GM12891 (cell line): ENCODE measurements at regions not wholly inside any gene's neighbourhood (a gene's known extent, or its start where the extent isn't known, plus 50 kb on each side); places are given as distances from the start of the nearest gene placed in this dataset.

Source experiments
- POLR2A ChIP-seq: IDR thresholded peaks from 2 replicates; pipeline ENCODE4 v1.6.1; 2011; ENCODE audit warnings: low read depth, low read length, control low read depth
- POLR2AphosphoS5 ChIP-seq: IDR thresholded peaks from 2 replicates; pipeline ENCODE4 v1.6.1; 2011; ENCODE audit warnings: low read depth, low read length, control low read depth
- POU2F2 ChIP-seq: IDR thresholded peaks from 2 replicates; pipeline ENCODE4 v1.6.1; 2011; ENCODE audit warnings: low read depth, mild to moderate bottlenecking, control low read depth, low read length, moderate library complexity
- SPI1 ChIP-seq: IDR thresholded peaks from 2 replicates; pipeline ENCODE4 v1.6.1; 2011; ENCODE audit warnings: low read depth, low read length, control low read depth
- TAF1 ChIP-seq: IDR thresholded peaks from 2 replicates; pipeline ENCODE4 v1.6.1; 2011; ENCODE audit warnings: low read depth, low read length, control low read depth

DNA sequence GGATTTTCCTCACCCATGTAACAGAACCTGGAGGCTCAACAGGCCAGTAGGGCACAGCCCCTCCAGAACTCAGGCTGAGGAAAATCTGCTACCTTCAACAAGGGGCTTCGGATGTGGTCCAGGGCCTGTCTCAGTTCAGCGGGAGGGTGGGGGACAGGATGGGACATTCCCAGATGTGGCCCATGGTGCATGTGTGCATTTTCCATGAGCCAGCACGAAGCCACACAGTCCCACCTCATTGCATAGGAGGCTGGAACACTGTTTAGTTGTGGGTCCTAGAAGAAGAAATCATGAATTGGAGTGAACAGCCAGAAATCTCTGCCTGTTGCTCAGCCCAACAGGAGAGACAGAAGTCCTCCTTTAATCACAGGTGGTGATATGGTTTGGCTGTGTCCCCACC is 469.6 kb upstream of the MYT1L start:
- TF ChIP-seq TAF1 (no peak), POLR2AphosphoS5 (no peak), POLR2A (no peak), POU2F2 (no peak), SPI1 (no peak)
